Testis (tissue), 2 donors: ENCODE measurements at regions not wholly inside any gene's neighbourhood (a gene's known extent, or its start where the extent isn't known, plus 50 kb on each side); places are given as distances from the start of the nearest gene placed in this dataset.

ENCODE experiments used
- DNase-seq: peaks from one replicate; pipeline ENCODE4 v3.0.0-alpha.2; 2019
- H3K27ac ChIP-seq, 2 donors: fragments of 200-600 bp; sonication (generic); one replicate each; pipeline ENCODE4 v1.5.1; 2019
- H3K27me3 ChIP-seq: fragments of 200-600 bp; sonication (generic); one replicate; pipeline ENCODE4 v1.5.1; 2019
- H3K36me3 ChIP-seq: fragments of 200-600 bp; sonication (generic); one replicate; pipeline ENCODE4 v1.5.1; 2017; ENCODE audit warnings: low read depth; ENCODE audit errors: missing control alignments
- H3K4me1 ChIP-seq: fragments of 200-600 bp; sonication (generic); one replicate; pipeline ENCODE4 v1.5.1; 2019
- H3K4me3 ChIP-seq, 2 donors: fragments of 200-600 bp; sonication (generic); one replicate each; pipeline ENCODE4 v1.5.1; 2017 to 2019
- H3K9me3 ChIP-seq: fragments of 200-600 bp; sonication (generic); one replicate; pipeline ENCODE4 v1.5.1; 2017
- POLR2A ChIP-seq: fragments of 450-650 bp; IDR thresholded peaks from one replicate; pipeline ENCODE4 v1.6.1; 2017; ENCODE audit warnings: antibody characterized with exemption, mild to moderate bottlenecking, moderate library complexity
- WGBS, 2 donors: methylation state at CpG; one replicate each; pipeline ENCODE4 v1.1.5; 2018; 5-methylcytosine and 5-hydroxymethylcytosine counted together
- intact Hi-C: fragments of 100-400 bp; cut with DNase I; formaldehyde crosslinking; loops from one replicate; pipeline ENCODE4 v1.15.1; 2023; ENCODE audit warnings: low total_unique reads
- TF ChIP-seq, protein P1 (sequence below), 3 experiments: fragments of 450-650 bp in 2 of 3; fragments of 200-600 bp in 1 of 3; sonication (generic) in 1 of 3; IDR thresholded peaks; one replicate each; pipeline ENCODE4 v1.5.1; 2016 to 2019; ENCODE audit warnings: antibody characterized with exemption in 3 of 3, mild to moderate bottlenecking in 2 of 3, moderate library complexity in 1 of 3

DNA sequence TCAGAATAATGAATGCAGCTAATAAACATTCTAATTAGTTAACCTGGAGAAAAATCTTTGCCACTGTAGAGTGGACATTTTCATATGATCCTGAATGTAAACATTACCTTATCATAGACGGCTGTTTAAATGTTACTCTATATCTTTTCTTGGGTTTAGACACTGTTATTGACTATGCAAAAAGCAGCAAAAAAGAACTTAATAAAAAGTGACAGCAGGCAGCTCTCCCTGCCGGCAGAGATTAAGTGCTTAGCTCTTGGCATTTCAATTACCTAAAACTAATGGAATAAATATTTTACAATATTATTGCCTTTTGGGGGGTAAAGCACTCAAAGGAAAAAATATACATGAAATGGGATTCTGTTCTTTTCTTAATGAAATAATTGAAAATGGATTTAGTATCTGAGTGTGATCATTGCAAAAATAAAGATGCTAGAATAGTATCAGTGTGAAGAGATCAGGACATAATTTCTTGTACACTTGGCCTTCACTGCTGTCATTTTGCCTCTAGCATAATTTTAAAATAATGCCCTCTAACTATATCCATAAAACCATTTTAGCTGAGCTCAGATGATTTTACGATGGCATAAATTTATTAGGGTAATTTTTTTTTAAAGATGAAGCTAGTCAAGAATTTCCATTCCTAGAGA lies 203.4 kb upstream of the DPP10 start:
- WGBS, 2 donors, result 59 to 67% methylated on average over 3 of the region's 3 CpGs
- Histone ChIP-seq H3K4me1 (no peaks in the 10 kb centered on the region), H3K27ac (no peak overlapping the region), H3K36me3 (no peaks in the 10 kb centered on the region), H3K9me3 (no peaks in the 10 kb centered on the region), H3K27me3 (no peaks in the 10 kb centered on the region), H3K4me3 (no peak overlapping the region)
- DNase-seq, result no peak
- intact Hi-C loops, result no loop called here
- TF ChIP-seq, protein P1, sequence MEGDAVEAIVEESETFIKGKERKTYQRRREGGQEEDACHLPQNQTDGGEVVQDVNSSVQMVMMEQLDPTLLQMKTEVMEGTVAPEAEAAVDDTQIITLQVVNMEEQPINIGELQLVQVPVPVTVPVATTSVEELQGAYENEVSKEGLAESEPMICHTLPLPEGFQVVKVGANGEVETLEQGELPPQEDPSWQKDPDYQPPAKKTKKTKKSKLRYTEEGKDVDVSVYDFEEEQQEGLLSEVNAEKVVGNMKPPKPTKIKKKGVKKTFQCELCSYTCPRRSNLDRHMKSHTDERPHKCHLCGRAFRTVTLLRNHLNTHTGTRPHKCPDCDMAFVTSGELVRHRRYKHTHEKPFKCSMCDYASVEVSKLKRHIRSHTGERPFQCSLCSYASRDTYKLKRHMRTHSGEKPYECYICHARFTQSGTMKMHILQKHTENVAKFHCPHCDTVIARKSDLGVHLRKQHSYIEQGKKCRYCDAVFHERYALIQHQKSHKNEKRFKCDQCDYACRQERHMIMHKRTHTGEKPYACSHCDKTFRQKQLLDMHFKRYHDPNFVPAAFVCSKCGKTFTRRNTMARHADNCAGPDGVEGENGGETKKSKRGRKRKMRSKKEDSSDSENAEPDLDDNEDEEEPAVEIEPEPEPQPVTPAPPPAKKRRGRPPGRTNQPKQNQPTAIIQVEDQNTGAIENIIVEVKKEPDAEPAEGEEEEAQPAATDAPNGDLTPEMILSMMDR (IDR thresholded peaks at IDR 0.05), result no peak
- TF ChIP-seq POLR2A, result no peak

DNA sequence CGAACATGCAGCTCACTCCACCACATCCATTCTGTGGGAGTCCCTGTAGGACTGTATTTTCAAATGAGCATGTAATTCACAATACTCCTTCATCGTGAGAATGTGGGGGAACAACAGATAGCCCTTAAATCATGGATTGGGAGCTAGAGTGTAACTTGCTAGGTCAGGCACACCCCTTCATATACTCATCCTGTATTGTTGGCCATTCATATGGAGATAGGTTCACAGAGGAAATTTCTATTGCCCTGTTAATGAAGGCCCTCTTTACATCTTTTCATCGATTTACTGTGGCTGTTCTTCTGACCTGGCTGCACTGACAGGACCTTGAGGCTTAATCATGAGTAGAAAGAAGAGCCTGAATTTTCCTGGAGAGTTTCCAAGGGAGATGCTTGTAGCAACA lies 193.8 kb upstream of the DPP10 start:
- H3K4me1 ChIP-seq, result no peaks in the 10 kb centered on the region
- H3K27ac ChIP-seq, result no peak overlapping the region
- no peaks in the 10 kb centered on the region for H3K27me3 ChIP-seq
- DNase-seq, result no peak
- intact Hi-C loops, result no loop called here
- no peaks in the 10 kb centered on the region for H3K36me3 ChIP-seq
- WGBS, 2 donors, result 41 to 57% methylated on average over 3 of the region's 3 CpGs
- TF ChIP-seq, protein P1 (IDR thresholded peaks at IDR 0.05), result no peak
- no peak for TF ChIP-seq POLR2A
- no peak overlapping the region for H3K4me3 ChIP-seq
- H3K9me3 ChIP-seq, result no peaks in the 10 kb centered on the region

- H3K4me1 ChIP-seq, result no peaks in the 10 kb centered on the region
- no peaks in the 10 kb centered on the region for H3K36me3 ChIP-seq
- no peaks in the 10 kb centered on the region for H3K27me3 ChIP-seq
- no peaks in the 10 kb centered on the region for H3K9me3 ChIP-seq
- 96 to 100% methylated on average over 1 of the region's 1 CpG for WGBS, 2 donors
- intact Hi-C loops, result no loop called here
- H3K4me3 ChIP-seq, result no peak overlapping the region
- no peak overlapping the region for H3K27ac ChIP-seq
- no peak for DNase-seq
- no peak for TF ChIP-seq POLR2A
- TF ChIP-seq, protein P1 (IDR thresholded peaks at IDR 0.05), result no peak
Measured at GRCh38 chr2:114252713-114253112, 189.7 kb upstream of the DPP10 start.

GRCh38 chr2:114254875-114255274 lies 187.6 kb upstream of the DPP10 start:
- intact Hi-C loops, result no loop called here
- H3K27me3 ChIP-seq, result no peaks in the 10 kb centered on the region
- H3K4me3 ChIP-seq, result no peak overlapping the region
- no peak for TF ChIP-seq POLR2A
- TF ChIP-seq, protein P1 (IDR thresholded peaks at IDR 0.05), result no peak
- H3K9me3 ChIP-seq, result no peaks in the 10 kb centered on the region
- no peaks in the 10 kb centered on the region for H3K36me3 ChIP-seq
- 42 to 91% methylated on average over 2 of the region's 2 CpGs for WGBS, 2 donors
- DNase-seq, result no peak
- no peaks in the 10 kb centered on the region for H3K4me1 ChIP-seq
- H3K27ac ChIP-seq, result no peak overlapping the region

GRCh38 chr2:114259389-114259788 lies 183.1 kb upstream of the DPP10 start:
- H3K36me3 ChIP-seq, result no peaks in the 10 kb centered on the region
- no peaks in the 10 kb centered on the region for H3K4me1 ChIP-seq
- 62 to 76% methylated on average over 3 of the region's 3 CpGs for WGBS, 2 donors
- no peak overlapping the region for H3K4me3 ChIP-seq
- no peaks in the 10 kb centered on the region for H3K27me3 ChIP-seq
- H3K27ac ChIP-seq, result no peak overlapping the region
- no peaks in the 10 kb centered on the region for H3K9me3 ChIP-seq
- DNase-seq, result no peak
- intact Hi-C loops, result no loop called here
- TF ChIP-seq, protein P1 (IDR thresholded peaks at IDR 0.05), result no peak
- TF ChIP-seq POLR2A, result no peak
